PC-3 (cell line): ENCODE measurements at regions not wholly inside any gene's neighbourhood (a gene's known extent, or its start where the extent isn't known, plus 50 kb on each side); places are given as distances from the start of the nearest gene placed in this dataset.

Experiments used
- EZH2phosphoT487 ChIP-seq: fragments of 300-600 bp; sonication (generic); IDR thresholded peaks from 2 replicates; pipeline ENCODE4 v1.6.1; 2018; ENCODE audit warnings: mild to moderate bottlenecking, antibody characterized with exemption, low read length, borderline replicate concordance
- TF ChIP-seq, protein P1 (sequence below): fragments of 300-600 bp; sonication (generic); conservative IDR thresholded peaks from 2 replicates; pipeline ENCODE4 v1.5.1; 2017; ENCODE audit warnings: antibody characterized with exemption, low read depth, mild to moderate bottlenecking, low read length

DNA sequence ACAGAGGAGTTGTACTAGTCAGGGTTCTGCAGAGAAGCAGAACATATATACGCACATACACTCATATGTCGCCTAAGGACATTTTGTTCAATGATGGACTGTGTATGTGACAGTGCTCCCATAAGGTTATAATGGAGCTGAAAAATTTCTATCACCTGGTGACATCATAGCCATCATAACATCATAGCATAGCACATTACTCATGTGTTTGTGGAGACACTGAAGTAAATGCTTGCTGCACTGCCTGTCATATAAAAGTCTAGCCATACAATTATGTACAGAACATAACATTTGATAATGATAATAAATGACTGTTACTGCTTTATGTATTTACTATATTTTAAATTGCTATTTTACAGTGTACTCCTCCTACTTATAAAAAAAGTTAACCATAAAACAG is 83.1 kb downstream of the TSN start:
- TF ChIP-seq EZH2phosphoT487 = no peak
- TF ChIP-seq, protein P1, sequence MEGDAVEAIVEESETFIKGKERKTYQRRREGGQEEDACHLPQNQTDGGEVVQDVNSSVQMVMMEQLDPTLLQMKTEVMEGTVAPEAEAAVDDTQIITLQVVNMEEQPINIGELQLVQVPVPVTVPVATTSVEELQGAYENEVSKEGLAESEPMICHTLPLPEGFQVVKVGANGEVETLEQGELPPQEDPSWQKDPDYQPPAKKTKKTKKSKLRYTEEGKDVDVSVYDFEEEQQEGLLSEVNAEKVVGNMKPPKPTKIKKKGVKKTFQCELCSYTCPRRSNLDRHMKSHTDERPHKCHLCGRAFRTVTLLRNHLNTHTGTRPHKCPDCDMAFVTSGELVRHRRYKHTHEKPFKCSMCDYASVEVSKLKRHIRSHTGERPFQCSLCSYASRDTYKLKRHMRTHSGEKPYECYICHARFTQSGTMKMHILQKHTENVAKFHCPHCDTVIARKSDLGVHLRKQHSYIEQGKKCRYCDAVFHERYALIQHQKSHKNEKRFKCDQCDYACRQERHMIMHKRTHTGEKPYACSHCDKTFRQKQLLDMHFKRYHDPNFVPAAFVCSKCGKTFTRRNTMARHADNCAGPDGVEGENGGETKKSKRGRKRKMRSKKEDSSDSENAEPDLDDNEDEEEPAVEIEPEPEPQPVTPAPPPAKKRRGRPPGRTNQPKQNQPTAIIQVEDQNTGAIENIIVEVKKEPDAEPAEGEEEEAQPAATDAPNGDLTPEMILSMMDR = no peak
